Dendritic cell treated with granulocyte-macrophage colony-stimulating factor and Interleukin-4, amounts not matched to agents 40 ng/mL and 50 ng/mL, for 4 days (primary cell): ENCODE measurements at regions not wholly inside any gene's neighbourhood (a gene's known extent, or its start where the extent isn't known, plus 50 kb on each side); places are given as distances from the start of the nearest gene placed in this dataset.
"Not testable (repeated sequence)": the region's sequence is repeated elsewhere in the genome, so short reads cannot be mapped to it uniquely, and the experiment has no call there.

Experiments used
- H3K27ac Mint-ChIP-seq: one replicate; pipeline ENCODE4 v1.8.0; 2022; ENCODE audit warnings: mild to moderate bottlenecking, mixed read lengths
- H3K27me3 Mint-ChIP-seq: one replicate; pipeline ENCODE4 v1.8.0; 2022; ENCODE audit warnings: mild to moderate bottlenecking, mixed read lengths
- H3K36me3 Mint-ChIP-seq: one replicate; pipeline ENCODE4 v1.8.0; 2022; ENCODE audit warnings: low read depth, mixed read lengths
- H3K4me1 Mint-ChIP-seq: one replicate; pipeline ENCODE4 v1.8.0; 2022; ENCODE audit warnings: low read depth, mixed read lengths
- H3K4me3 Mint-ChIP-seq: one replicate; pipeline ENCODE4 v1.8.0; 2022; ENCODE audit warnings: mild to moderate bottlenecking, moderate library complexity, mixed read lengths
- H3K9me3 Mint-ChIP-seq: one replicate; pipeline ENCODE4 v1.8.0; 2022; ENCODE audit warnings: mixed read lengths
- intact Hi-C: fragments of 100-400 bp; cut with micrococcal nuclease; formaldehyde crosslinking; loops from one replicate; pipeline ENCODE4 v1.15.0; 2022

DNA sequence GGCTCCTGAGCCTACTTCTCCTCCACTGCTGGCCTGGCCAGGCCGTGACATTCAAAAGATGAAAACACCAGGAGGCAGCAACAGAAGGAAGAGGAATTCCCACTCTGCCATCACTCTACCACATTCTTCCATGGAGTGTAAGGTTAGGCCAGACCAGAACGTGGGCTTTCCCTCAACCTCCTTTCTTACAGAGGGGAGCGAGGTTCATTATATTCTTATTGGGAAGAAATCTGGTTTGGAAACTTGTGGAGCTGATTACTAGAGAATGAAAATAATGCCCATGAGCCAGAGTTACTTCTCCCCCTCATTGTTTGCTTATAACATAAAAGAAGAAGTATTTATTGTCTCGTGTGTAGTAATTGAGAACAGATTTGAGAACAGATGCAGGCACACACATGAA lies 136.3 kb upstream of the BASP1 start:
- no peaks in the 10 kb centered on the region for H3K4me1 Mint-ChIP-seq
- H3K27me3 Mint-ChIP-seq = peaks cover 4% of the 10 kb centered on the region

DNA sequence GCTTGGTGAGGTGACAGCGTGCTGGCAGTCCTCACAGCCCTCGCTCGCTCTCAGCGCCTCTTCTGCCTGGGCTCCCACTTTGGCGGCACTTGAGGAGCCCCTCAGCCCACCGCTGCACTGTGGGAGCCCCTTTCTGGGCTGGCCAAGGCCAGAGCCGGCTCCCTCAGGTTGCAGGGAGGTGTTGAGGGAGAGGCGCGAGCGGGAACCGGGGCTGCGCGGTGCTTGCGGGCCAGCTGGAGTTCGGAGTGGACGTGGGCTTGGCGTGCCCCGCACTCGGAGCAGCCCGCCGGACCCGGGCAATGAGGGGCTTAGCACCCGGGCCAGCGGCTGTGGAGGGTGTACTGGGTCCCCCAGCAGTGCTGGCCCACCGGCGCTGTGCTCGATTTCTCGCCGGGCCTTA lies 134.2 kb upstream of the BASP1 start:
- H3K4me1 Mint-ChIP-seq, H3K27ac Mint-ChIP-seq, H3K9me3 Mint-ChIP-seq, intact Hi-C loops, H3K27me3 Mint-ChIP-seq, H3K36me3 Mint-ChIP-seq, H3K4me3 Mint-ChIP-seq: not testable (repeated sequence)

More for the DNA sequence above, 136.3 kb upstream of the BASP1 start:
- no peak overlapping the region for H3K4me3 Mint-ChIP-seq
- no peak overlapping the region for H3K27ac Mint-ChIP-seq
- intact Hi-C loops = no loop called here
- H3K36me3 Mint-ChIP-seq = no peaks in the 10 kb centered on the region
- no peaks in the 10 kb centered on the region for H3K9me3 Mint-ChIP-seq

DNA sequence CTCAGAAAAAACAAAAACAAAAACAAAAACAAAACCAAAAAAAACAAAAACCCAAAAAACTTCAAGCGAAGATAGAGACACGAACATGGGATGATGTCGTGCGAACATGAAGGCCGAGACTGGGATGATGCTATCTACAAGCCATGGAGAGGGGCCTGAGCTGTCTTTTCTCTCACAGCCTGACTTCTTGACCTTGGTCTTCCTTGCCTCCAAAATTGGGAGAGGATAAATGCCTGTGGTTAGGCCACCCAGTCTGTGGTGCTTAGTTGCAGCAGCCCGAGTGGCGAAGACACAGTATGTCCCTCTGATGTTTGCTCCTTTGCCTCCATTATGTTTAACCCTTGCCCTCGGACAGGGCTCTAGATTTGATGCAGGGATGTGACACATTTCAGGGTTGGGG lies 130.4 kb upstream of the BASP1 start:
- Mint-ChIP-seq H3K27ac (no peak overlapping the region), H3K4me1 (no peaks in the 10 kb centered on the region)
- intact Hi-C loops = no loop called here

DNA sequence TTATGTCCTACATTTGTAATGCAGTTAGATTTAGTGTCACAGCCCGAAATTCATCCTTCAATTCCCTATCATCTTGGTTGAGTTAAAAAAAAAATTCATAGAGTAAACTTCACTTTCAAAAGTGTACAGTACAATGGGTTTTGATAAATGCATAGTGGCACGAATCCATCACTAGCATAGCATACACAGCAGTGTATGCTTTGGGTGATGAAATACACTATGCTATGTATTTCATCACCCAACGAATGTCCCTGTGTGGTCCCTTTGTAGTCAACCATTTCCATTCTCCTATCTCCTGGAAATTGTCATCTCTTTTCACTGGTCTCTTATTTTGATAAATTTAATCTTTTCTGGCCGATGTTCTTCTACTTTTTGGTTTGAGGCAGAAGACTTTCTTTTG lies 129.4 kb upstream of the BASP1 start:
- Mint-ChIP-seq H3K36me3 (no peaks in the 10 kb centered on the region), H3K4me3 (no peak overlapping the region), H3K4me1 (no peaks in the 10 kb centered on the region), H3K27me3 (peaks cover 9% of the 10 kb centered on the region), H3K9me3 (no peaks in the 10 kb centered on the region), H3K27ac (no peak overlapping the region)
- intact Hi-C loops = no loop called here

More for the DNA sequence above, 130.4 kb upstream of the BASP1 start:
- Mint-ChIP-seq H3K36me3 (no peaks in the 10 kb centered on the region), H3K27me3 (peaks cover 2% of the 10 kb centered on the region), H3K9me3 (no peaks in the 10 kb centered on the region), H3K4me3 (no peak overlapping the region)

DNA sequence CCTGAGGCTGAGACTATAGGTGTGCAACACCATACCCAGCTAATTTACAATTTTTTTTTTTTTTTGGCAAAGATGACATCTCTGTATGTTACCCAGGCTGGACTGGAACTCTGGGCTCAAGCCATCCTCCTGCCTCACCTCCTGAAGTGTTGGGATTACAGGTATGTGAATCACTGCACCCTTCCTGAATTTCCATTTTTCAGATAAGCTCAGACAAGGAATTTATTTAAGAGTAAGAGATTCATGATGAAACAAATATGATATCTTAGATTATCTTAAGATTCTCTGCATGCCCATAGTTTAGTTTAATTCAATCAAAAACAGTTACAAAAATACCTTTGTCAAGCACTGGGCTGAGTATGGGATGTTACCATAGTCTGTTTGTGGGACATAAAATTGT lies 128.4 kb upstream of the BASP1 start:
- H3K4me3 Mint-ChIP-seq = no peak overlapping the region
- H3K9me3 Mint-ChIP-seq = no peaks in the 10 kb centered on the region
- no peak overlapping the region for H3K27ac Mint-ChIP-seq
- no peaks in the 10 kb centered on the region for H3K36me3 Mint-ChIP-seq
- H3K4me1 Mint-ChIP-seq = no peaks in the 10 kb centered on the region
- peaks cover 10% of the 10 kb centered on the region for H3K27me3 Mint-ChIP-seq
- intact Hi-C loops = no loop called here

DNA sequence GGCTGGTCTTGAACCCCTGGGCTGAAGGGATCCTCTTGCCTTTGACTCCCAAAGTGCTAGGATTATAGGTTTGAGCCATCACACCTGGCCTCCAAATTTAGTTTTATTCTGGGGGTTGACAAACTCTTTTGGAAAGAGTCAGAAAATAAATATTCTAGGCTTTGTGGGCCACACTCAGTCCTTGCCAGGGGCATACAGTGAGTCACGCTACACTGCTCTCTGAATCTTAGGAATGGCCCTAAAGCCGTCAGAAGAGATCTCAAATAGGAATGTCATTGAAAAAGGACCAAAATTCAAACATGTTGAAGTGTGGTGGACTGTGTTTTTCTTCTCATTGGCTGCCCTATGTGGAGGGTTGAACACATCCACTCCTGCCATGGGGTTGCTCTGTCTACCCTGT lies 127.7 kb upstream of the BASP1 start:
- Mint-ChIP-seq H3K27ac (no peak overlapping the region), H3K27me3 (peaks cover 10% of the 10 kb centered on the region), H3K4me3 (no peak overlapping the region), H3K4me1 (no peaks in the 10 kb centered on the region), H3K9me3 (no peaks in the 10 kb centered on the region), H3K36me3 (no peaks in the 10 kb centered on the region)
- intact Hi-C loops = loop anchor here (5.0 kb wide), 1 partner anchor 43 kb away; no protein-coding TSS in a partner anchor

DNA sequence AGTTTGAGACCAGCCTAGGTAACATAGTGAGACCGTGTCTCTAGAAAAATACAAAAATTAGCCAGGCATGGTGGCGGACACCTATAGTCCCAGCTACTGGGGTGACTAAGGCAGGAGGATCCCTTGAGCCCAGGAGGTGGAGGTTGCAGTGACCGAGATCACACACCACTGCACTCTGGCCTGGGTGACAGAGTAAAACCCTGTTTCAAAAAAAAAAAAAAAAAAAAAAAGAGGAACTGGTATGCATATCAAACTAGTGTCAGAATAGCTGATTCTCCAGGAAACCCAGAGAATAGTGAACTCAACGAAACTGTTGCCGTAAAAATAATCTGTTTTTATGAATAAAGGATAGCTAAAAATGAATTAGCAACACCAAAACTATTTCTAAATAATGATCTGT lies 126.6 kb upstream of the BASP1 start:
- Mint-ChIP-seq H3K9me3 (no peaks in the 10 kb centered on the region), H3K27me3 (peaks cover 17% of the 10 kb centered on the region), H3K36me3 (no peaks in the 10 kb centered on the region), H3K4me3 (no peak overlapping the region), H3K4me1 (peaks cover 7% of the 10 kb centered on the region), H3K27ac (no peak overlapping the region)
- intact Hi-C loops = loop anchor here (5.0 kb wide), 1 partner anchor 41 kb away; no protein-coding TSS in a partner anchor

DNA sequence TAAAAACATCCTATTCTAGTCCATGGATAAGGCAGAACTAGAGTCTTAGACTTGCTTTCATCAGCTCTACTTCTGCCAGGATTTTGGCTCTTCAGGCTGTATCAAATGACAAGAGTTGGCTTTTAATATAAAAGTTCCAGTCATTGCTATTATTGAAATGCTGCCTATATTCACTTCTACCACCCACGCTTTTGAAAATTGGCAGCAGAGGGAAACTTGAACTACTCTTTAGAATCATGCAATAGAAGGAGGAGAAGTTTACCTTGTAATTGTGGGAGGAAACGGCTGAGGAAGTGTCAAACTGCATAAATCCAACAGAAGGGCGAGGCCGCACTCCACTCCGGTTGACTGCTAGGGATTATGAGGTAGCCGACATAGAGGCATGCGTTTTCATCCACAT lies 122.6 kb upstream of the BASP1 start:
- Mint-ChIP-seq H3K9me3 (no peaks in the 10 kb centered on the region), H3K27ac (no peak overlapping the region), H3K4me3 (no peak overlapping the region), H3K4me1 (peaks cover 7% of the 10 kb centered on the region), H3K36me3 (no peaks in the 10 kb centered on the region), H3K27me3 (peaks cover 34% of the 10 kb centered on the region)
- intact Hi-C loops = loop anchor here (5.0 kb wide), 1 partner anchor 37 kb away; no protein-coding TSS in a partner anchor

DNA sequence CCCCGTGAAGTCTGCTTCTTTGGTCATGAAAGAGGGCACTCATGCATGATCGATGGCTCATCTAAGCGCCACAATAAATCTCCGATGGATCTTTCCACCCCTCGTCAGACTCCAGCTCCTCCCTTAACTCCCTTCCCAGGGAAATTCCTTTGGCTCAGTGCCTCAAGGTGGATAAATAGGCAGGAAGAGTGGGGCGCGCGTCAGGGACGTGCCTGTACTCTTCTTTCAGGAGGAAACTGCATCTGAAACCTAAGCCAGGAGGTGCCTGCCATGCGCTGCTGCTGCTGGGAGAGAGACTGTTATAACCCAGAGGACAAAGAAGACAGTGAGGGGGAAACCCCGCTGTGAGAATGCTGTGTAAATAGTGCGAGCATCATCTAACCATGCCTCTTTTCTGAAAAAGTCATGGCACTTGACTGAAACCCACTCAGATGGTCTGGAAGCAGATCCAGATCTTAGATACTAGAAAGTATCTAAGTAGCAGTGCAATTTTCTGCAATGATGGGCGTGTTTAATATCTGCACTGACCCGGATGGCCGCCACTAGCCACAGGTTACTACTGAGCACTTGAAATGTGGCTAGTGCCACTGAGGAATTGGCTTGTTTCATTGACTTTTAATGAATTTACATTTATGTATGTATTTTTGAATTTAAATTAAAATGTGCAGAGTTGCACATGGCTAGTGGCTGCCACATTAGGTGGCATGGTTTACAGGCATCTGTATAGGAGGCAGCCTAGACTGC lies 120.3 kb upstream of the BASP1 start:
- H3K4me3 Mint-ChIP-seq = no peak overlapping the region
- H3K27ac Mint-ChIP-seq = no peak overlapping the region
- H3K9me3 Mint-ChIP-seq = no peaks in the 10 kb centered on the region
- H3K27me3 Mint-ChIP-seq = peaks cover 31% of the 10 kb centered on the region
- peaks cover 7% of the 10 kb centered on the region for H3K4me1 Mint-ChIP-seq
- no peaks in the 10 kb centered on the region for H3K36me3 Mint-ChIP-seq
- intact Hi-C loops = no loop called here

DNA sequence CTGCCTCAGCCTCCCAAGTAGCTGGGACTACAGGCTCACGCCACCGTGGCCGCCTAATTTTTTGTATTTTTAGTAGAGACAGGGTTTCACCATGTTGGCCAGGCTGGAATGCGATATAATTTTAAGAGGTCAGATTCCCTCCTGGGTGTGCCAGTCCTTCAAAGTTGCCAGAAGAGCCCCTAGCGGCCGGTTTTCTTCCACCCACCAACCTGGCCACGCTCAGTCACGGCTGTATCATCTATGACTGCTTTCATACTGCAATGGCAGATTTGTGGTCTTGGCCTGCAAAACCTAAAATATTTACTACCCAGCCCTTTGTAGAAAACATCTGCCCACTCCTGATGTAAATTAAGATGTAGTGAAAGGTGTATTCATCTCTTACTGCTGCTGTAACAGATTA lies 117.5 kb upstream of the BASP1 start:
- intact Hi-C loops = no loop called here

DNA sequence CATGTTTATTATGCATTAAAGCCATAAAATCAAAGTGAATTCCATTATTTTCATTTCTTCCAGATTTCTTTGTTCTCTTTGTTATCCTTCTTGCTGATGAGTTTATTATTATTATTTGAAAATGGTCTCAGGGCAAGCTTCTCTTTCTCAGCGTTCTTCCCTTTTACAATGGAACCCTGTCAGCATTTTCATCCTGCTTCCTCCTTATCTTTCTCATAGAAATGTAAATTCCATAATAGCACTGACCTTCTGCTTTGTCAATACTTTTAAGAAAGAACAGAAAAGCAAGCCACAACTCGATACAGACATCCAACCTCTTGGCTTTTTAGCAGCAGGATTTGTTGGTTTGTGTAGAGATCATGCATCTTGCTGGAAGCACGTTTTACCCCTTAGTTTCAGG lies 114.0 kb upstream of the BASP1 start:
- Mint-ChIP-seq H3K27ac (no peak overlapping the region), H3K4me3 (no peak overlapping the region), H3K9me3 (no peaks in the 10 kb centered on the region), H3K27me3 (peaks cover 21% of the 10 kb centered on the region), H3K4me1 (peaks cover 21% of the 10 kb centered on the region), H3K36me3 (no peaks in the 10 kb centered on the region)
- intact Hi-C loops = no loop called here

More for the DNA sequence above, 117.5 kb upstream of the BASP1 start:
- no peaks in the 10 kb centered on the region for H3K9me3 Mint-ChIP-seq
- no peak overlapping the region for H3K27ac Mint-ChIP-seq
- no peaks in the 10 kb centered on the region for H3K36me3 Mint-ChIP-seq
- peaks cover 20% of the 10 kb centered on the region for H3K4me1 Mint-ChIP-seq
- H3K27me3 Mint-ChIP-seq = peaks cover 30% of the 10 kb centered on the region
- H3K4me3 Mint-ChIP-seq = no peak overlapping the region

DNA sequence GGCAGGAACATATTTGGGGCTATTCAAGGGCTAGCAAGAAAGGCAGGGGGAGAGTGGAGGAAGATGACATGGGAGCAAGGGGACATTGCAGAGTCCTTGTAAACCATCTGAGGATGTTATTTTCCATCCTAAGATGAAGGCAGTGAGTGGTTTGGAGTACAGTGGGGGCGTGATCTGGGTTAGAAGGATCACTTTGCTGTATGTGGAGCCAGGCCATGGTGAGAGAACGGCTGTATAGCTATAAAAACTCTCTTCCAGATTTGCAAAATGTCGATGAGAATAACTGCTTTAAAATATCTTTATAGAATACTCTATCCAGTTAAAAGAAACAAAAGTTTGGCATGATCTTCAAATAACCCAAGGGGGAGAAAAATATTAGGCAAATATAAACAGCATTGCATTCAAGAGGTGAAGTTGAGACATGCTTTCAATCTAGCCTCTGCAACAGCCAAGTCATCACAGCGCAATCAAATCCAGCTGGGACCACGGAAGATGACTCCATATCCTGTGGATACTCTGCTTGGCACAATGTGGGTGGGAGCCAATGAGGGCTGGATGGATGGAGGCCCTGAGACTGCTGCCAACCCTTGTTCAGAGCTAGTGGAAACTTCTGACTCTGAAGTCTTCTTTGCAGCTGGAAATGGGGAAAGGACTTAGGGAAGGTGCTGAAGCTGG lies 111.5 kb upstream of the BASP1 start:
- intact Hi-C loops = no loop called here
- H3K27me3 Mint-ChIP-seq = peaks cover 18% of the 10 kb centered on the region
- no peak overlapping the region for H3K27ac Mint-ChIP-seq
- H3K4me3 Mint-ChIP-seq = no peak overlapping the region
- H3K36me3 Mint-ChIP-seq = no peaks in the 10 kb centered on the region
- H3K4me1 Mint-ChIP-seq = peaks cover 31% of the 10 kb centered on the region
- H3K9me3 Mint-ChIP-seq = no peaks in the 10 kb centered on the region

DNA sequence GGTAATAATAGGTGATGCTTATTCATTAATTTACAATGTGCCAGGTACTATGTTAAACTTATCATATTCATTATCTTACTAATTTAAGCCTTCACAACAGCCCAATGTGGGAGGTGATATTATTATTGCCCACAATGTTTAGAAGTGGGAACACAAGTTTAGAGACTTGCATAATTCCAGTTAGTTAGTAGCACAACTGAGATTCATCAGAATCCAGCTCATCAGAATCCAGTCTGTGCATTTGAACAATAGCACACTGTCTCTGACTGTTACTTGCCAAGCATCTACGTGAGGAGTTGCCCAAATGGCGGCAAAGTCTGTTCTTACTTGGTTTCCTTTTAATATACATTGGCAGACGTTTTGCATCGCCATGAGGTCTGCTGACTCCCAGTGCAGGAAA lies 110.9 kb upstream of the BASP1 start:
- Mint-ChIP-seq H3K4me1 (peaks cover 34% of the 10 kb centered on the region), H3K27me3 (peaks cover 19% of the 10 kb centered on the region), H3K27ac (no peak overlapping the region), H3K4me3 (no peak overlapping the region), H3K9me3 (no peaks in the 10 kb centered on the region), H3K36me3 (no peaks in the 10 kb centered on the region)
- intact Hi-C loops = no loop called here

DNA sequence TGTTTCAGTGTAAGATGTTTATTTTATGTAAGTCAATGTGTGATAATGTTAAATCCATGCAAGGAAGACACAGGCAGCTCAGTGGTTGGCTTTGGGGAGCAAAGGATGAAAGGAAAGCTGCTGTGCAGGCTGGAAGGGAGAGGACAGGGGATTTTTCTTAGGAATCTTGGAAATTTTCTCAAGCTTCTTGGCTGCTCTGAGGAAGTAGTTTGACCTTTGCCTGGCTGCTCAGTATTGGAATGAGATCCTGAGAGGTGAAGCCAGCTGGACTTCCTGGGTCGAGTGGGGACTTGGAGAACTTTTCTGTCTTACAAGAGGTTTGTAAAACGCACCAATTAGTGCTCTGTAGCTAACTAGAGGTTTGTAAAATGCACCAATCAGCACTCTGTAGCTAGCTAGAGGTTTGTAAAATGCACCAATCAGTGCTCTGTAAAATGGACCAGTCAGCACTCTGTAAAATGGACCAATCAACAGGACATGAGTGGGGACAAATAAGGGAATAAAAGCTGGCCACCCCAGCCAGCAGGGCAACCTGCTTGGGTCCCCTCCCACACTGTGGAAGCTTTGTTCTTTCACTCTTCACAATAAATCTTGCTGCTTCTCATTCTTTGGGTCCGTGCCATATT lies 105.2 kb upstream of the BASP1 start:
- H3K9me3 Mint-ChIP-seq, H3K4me3 Mint-ChIP-seq, H3K36me3 Mint-ChIP-seq, intact Hi-C loops, H3K27ac Mint-ChIP-seq: not testable (repeated sequence)
- H3K4me1 Mint-ChIP-seq = peaks cover 39% of the 10 kb centered on the region
- H3K27me3 Mint-ChIP-seq = peaks cover 22% of the 10 kb centered on the region
